Mesothelial cell of epicardium (in vitro differentiated cells): ENCODE measurements at regions not wholly inside any gene's neighbourhood (a gene's known extent, or its start where the extent isn't known, plus 50 kb on each side); places are given as distances from the start of the nearest gene placed in this dataset.

Experiments
- DNase-seq, 2 experiments: peaks; one replicate each; pipeline ENCODE4 v3.0.0; 2021; ENCODE audit warnings: low spot score in 2 of 2; ENCODE audit not compliant: unreplicated experiment in 2 of 2
- H3K27ac Mint-ChIP-seq: 2 replicates; pipeline ENCODE4 v1.8.0; 2021; ENCODE audit warnings: mixed read lengths
- H3K27me3 Mint-ChIP-seq: 2 replicates; pipeline ENCODE4 v1.8.0; 2021; ENCODE audit warnings: low read depth, mixed read lengths
- H3K36me3 Mint-ChIP-seq: 2 replicates; pipeline ENCODE4 v1.8.0; 2021; ENCODE audit warnings: mixed read lengths
- H3K4me1 Mint-ChIP-seq: 2 replicates; pipeline ENCODE4 v1.8.0; 2021; ENCODE audit warnings: mixed read lengths
- H3K4me3 Mint-ChIP-seq: 2 replicates; pipeline ENCODE4 v1.8.0; 2021; ENCODE audit warnings: mild to moderate bottlenecking, moderate library complexity, mixed read lengths
- H3K9me3 Mint-ChIP-seq: 2 replicates; pipeline ENCODE4 v1.8.0; 2021; ENCODE audit warnings: mixed read lengths
- TF ChIP-seq, protein P1 (sequence below): fragments of 200-600 bp; sonication (generic); IDR thresholded peaks from one replicate; pipeline ENCODE4 v1.5.0; 2021; ENCODE audit warnings: antibody characterized with exemption; ENCODE audit not compliant: unreplicated experiment

DNA sequence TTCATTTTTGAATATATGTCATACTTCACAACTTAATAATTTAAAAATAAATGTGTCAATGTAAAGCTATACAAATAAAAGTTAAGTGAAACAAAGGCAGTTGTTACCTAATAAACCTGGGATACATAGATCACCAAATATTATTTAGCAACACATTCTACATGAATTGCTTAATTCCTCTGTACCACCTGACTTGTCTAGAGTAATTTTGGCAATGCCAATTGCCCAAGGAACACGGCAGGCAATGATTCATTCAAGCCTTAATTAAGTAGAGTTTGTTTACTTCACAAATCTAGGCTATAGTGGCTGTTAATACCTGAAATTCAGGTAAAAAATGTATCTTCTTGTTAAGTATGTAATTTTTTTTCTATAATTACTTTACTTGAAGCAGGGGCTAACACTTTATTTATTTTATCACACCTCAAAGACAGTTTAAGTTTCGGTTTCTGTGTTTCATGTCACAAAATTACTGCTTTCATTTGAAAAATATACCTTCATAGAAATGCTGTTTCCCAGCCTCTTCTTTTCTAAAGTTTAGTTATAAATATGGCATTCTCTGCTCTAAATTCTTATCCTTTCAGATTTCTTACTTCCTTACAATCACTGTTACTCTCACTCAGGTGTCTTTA lies 705.7 kb downstream of the SLITRK5 start:
- Mint-ChIP-seq H3K4me1 (no peaks in the 10 kb centered on the region), H3K9me3 (peaks cover 12% of the 10 kb centered on the region), H3K36me3 (no peaks in the 10 kb centered on the region), H3K4me3 (no peak overlapping the region), H3K27ac (no peak overlapping the region), H3K27me3 (no peaks in the 10 kb centered on the region)
- TF ChIP-seq, protein P1, sequence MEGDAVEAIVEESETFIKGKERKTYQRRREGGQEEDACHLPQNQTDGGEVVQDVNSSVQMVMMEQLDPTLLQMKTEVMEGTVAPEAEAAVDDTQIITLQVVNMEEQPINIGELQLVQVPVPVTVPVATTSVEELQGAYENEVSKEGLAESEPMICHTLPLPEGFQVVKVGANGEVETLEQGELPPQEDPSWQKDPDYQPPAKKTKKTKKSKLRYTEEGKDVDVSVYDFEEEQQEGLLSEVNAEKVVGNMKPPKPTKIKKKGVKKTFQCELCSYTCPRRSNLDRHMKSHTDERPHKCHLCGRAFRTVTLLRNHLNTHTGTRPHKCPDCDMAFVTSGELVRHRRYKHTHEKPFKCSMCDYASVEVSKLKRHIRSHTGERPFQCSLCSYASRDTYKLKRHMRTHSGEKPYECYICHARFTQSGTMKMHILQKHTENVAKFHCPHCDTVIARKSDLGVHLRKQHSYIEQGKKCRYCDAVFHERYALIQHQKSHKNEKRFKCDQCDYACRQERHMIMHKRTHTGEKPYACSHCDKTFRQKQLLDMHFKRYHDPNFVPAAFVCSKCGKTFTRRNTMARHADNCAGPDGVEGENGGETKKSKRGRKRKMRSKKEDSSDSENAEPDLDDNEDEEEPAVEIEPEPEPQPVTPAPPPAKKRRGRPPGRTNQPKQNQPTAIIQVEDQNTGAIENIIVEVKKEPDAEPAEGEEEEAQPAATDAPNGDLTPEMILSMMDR, result no peak
- DNase-seq, result no peak

DNA sequence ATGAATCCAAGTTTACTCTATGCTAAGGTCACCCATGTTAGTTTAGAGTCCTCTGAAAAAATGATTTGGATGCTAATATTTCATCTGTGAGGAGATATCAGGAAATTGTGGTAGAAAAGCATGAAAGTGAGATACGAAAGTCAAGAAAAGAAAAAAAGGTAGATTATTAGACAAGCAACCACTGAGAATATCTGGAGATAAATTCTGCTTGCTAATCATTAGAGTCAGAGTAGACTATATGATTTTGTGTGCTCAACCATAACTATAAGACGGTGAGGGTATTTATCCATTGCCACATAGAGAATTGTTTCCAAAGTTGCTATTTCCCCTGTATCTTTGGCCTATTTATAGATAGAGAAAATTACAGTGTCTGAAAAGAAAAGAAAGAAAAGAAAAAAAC lies 706.7 kb downstream of the SLITRK5 start:
- Mint-ChIP-seq H3K27ac (no peak overlapping the region), H3K27me3 (no peaks in the 10 kb centered on the region), H3K4me1 (no peaks in the 10 kb centered on the region), H3K4me3 (no peak overlapping the region), H3K36me3 (no peaks in the 10 kb centered on the region), H3K9me3 (peaks cover 12% of the 10 kb centered on the region)
- no peak for DNase-seq
- TF ChIP-seq, protein P1, result no peak

DNA sequence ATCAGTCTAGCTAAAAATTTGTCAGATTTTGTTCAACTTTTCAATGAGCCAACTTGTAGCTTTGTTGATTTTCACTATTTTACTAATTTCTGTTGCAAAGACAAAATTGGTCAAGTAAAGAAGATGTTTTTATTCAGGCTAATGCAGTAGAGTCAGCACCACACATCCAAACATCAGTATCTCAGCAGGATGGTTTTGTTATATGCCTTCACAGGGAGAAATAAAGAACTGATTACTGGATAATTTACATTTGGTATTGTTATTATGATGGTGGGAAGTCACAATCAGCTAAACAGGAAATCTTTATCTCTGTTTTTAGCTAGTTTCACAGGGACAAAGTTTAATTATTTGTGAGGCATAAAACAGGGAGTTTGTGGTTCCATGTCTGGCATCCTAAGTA lies 713.4 kb downstream of the SLITRK5 start:
- TF ChIP-seq, protein P1, result no peak
- H3K27me3 Mint-ChIP-seq, result no peaks in the 10 kb centered on the region
- peaks cover 22% of the 10 kb centered on the region for H3K9me3 Mint-ChIP-seq
- H3K4me1 Mint-ChIP-seq, result no peaks in the 10 kb centered on the region
- H3K4me3 Mint-ChIP-seq, result no peak overlapping the region
- no peak for DNase-seq
- H3K27ac Mint-ChIP-seq, result no peak overlapping the region
- H3K36me3 Mint-ChIP-seq, result no peaks in the 10 kb centered on the region

DNA sequence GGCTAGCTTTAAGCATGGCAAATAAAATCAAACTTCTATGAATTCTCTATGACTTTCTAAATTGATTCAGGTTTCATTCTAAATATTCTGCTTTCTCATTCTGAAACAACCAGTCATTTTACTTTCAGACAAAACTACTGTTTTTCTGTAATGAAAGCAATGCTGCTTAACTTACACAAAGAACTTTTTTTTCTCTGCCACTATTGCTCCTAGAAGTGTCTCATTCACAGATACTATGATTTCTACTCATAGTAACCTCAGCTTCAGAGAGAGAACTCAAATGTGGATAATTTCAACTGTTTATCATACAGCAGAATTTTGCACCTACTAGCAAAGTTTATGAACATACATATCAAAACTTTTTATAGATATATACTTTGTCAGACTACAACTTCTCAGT lies 724.6 kb downstream of the SLITRK5 start:
- Mint-ChIP-seq H3K36me3 (no peaks in the 10 kb centered on the region), H3K4me3 (no peak overlapping the region), H3K4me1 (no peaks in the 10 kb centered on the region), H3K27ac (no peak overlapping the region), H3K9me3 (peaks cover 21% of the 10 kb centered on the region), H3K27me3 (no peaks in the 10 kb centered on the region)
- TF ChIP-seq, protein P1, result no peak
- no peak for DNase-seq

DNA sequence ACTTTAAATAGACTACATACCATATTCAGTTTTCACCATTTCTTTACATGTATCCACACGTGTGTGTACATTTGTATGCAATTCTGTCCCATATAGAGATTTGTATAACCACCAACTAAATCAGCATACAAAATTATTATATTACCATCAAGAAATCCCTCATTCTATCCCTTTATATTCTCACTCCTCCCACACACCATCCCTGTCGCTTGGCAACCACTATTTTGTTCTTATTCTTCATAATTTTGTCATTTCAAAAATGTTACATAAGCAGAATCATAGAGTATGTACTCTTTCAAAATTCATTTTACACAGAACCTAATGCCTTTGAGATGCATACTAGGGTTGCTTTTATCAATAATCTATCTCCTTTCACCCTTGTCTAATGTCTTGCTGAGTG lies 740.5 kb downstream of the SLITRK5 start:
- no peaks in the 10 kb centered on the region for H3K4me1 Mint-ChIP-seq

More for the DNA sequence above, 740.5 kb downstream of the SLITRK5 start:
- Mint-ChIP-seq H3K27me3 (no peaks in the 10 kb centered on the region), H3K36me3 (no peaks in the 10 kb centered on the region), H3K9me3 (peaks cover 6% of the 10 kb centered on the region), H3K4me3 (no peak overlapping the region), H3K27ac (no peak overlapping the region)
- DNase-seq, result no peak
- TF ChIP-seq, protein P1, result no peak
